HFF-Myc (cell line): ENCODE measurements at regions not wholly inside any gene's neighbourhood (a gene's known extent, or its start where the extent isn't known, plus 50 kb on each side); places are given as distances from the start of the nearest gene placed in this dataset.
A peak's percentile ranks its signal among the peaks of the same experiment; 100 is the strongest.
"Not testable (repeated sequence)": the region's sequence is repeated elsewhere in the genome, so short reads cannot be mapped to it uniquely, and the experiment has no call there.

Source experiments
- DNase-seq: peaks from one replicate; pipeline ENCODE4 v3.0.0-alpha.2; 2011; ENCODE audit warnings: low read depth; ENCODE audit errors: extremely low read depth
- H3K4me3 ChIP-seq: replicated peaks from 2 replicates; pipeline ENCODE4 v1.5.1; 2011; ENCODE audit warnings: low read depth, mild to moderate bottlenecking, control low read depth, low read length
- TF ChIP-seq, protein P1 (sequence below): IDR thresholded peaks from 2 replicates; pipeline ENCODE4 v1.5.1; 2012; ENCODE audit warnings: mild to moderate bottlenecking, low read depth, low read length, control low read depth; ENCODE audit errors: missing control alignments

DNA sequence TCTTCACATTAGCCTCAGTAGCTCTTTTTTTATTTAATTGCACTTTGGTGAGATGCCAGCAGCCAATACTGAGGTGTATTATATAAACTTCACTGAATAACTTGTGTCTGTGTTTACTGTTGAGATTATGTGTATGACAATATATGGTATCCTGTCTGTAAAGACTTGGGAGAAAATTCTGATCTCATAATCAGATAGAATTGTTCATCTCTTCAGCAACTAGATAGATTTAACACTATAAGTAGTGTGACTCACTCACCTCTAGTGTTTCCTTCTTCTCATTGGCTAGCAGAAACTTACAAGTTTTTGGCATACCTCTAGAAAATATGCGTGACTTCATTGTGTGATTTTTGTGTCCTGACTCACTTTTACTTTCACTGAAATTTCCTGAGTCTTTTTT lies 67.6 kb upstream of the TGFBR2 start:
- no peak overlapping the region for H3K4me3 ChIP-seq
- peak; percentile 77 for DNase-seq
- TF ChIP-seq, protein P1, sequence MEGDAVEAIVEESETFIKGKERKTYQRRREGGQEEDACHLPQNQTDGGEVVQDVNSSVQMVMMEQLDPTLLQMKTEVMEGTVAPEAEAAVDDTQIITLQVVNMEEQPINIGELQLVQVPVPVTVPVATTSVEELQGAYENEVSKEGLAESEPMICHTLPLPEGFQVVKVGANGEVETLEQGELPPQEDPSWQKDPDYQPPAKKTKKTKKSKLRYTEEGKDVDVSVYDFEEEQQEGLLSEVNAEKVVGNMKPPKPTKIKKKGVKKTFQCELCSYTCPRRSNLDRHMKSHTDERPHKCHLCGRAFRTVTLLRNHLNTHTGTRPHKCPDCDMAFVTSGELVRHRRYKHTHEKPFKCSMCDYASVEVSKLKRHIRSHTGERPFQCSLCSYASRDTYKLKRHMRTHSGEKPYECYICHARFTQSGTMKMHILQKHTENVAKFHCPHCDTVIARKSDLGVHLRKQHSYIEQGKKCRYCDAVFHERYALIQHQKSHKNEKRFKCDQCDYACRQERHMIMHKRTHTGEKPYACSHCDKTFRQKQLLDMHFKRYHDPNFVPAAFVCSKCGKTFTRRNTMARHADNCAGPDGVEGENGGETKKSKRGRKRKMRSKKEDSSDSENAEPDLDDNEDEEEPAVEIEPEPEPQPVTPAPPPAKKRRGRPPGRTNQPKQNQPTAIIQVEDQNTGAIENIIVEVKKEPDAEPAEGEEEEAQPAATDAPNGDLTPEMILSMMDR: no peak

DNA sequence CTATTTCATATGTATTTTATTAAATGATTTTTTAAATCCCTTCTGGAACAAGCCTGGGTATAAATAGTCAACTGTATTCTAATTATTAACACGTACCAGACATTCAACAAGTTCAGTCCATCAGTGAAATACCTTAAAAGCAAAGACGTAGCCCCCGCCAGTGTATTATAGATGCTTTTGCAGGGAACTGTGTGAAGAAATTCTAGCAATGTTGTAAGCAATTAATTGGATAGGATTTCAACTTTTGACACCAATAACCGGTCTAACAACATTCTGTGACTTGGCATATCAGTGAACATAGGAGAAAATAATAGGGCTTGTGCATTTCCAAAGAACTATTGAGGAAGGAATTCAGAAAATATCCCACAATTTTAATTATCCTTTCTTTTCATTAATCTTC lies 67.2 kb upstream of the TGFBR2 start:
- no peak for DNase-seq
- TF ChIP-seq, protein P1: no peak
- H3K4me3 ChIP-seq: no peak overlapping the region

DNA sequence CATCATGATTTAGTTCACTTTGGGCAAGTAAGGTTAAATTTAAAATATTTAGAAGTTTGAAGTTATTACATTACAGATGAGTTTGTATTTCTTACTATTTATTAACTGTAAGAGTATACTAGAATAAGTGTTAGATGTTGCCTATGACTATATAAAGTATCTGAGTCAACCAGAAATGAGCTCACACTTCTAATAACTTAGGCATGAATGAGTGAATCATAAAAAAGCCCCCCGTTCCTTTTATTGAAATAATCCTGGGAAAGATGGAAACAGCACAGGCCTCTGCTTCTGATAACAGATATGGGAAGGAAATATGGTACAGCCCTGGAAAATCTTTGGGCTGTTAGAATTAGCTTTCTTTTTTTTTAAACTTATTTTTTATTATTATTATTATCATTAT lies 66.6 kb upstream of the TGFBR2 start:
- TF ChIP-seq, protein P1: no peak
- no peak for DNase-seq
- no peak overlapping the region for H3K4me3 ChIP-seq

DNA sequence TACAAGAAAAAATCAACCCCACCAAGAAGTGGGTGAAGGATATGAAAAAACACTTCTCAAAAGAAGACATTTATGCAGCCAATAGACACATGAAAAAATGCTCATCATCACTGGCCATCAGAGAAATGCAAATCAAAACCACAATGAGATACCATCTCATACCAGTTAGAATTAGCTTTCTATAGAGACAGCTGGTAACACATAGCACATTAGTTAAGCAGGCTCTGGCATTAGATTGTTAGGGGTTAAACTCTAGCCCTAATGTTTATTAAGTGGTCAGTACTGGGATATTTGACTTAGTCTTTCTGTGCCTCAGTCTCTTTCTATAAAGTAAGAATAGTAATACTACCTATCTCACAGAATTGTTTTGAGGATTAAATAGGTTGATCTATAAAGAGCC lies 65.2 kb upstream of the TGFBR2 start:
- DNase-seq, H3K4me3 ChIP-seq: not testable (repeated sequence)

DNA sequence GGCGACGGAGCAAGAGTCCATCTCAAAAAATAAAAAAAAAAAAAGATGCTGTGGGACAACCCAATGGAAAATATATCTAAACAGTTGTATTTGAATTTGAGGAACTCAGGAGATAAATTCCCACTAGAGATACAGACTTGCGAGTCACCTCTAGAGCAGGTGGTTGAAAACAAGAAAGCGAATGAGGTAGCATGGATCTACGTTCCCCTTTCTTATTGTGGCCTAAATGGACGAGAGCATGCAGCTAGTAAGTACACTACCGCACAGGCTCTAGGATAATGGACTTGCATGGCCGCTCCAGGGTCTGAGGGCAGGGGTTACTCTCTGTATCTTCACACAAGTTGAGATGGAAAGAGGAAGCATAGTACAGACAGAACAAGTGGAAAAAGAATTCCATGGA lies 63.5 kb upstream of the TGFBR2 start:
- H3K4me3 ChIP-seq: no peak overlapping the region
- TF ChIP-seq, protein P1: no peak
- DNase-seq: no peak

DNA sequence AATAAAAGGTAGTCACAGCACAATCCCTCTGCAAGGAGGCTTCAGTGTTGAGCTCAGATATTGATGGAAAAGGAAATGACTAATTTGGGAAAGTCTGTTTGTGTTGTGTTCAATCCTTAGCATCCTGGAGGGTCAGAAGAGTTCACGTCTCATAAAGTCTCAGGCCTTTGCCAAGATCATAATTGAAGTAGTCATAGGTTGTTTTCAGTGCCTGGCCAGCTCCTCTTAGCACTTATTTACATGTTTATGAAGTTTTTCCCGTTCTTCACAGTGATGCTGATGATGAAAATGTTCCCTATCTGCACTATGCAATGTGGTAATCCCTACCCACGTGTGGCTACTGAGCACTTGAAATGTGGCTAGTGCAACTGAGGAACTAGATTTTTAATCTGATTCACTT lies 61.6 kb upstream of the TGFBR2 start:
- peak; percentile 90 for DNase-seq
- H3K4me3 ChIP-seq: no peak overlapping the region
- TF ChIP-seq, protein P1: no peak

DNA sequence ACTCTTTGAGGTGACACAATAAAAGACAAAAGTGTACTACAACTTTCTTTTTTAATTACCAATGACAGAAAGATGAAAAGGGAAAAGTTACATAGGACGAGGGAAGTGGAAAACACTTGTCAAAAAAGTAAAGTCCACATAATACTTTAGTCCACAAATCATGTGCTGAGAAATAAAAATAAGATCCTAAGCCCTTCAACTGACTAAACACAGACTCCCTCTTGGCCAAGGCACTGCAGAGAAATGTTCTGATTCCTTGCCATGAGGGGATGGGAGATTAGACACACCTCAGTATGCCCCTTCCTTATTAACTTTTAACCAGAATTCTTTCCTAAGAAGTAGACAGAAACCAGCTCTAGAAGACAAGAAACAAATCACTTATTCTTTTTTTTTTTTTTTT lies 59.5 kb upstream of the TGFBR2 start:
- TF ChIP-seq, protein P1: no peak
- H3K4me3 ChIP-seq: no peak overlapping the region
- no peak for DNase-seq
